Type B pancreatic cell (in vitro differentiated cells): ENCODE measurements at regions not wholly inside any gene's neighbourhood (a gene's known extent, or its start where the extent isn't known, plus 50 kb on each side); places are given as distances from the start of the nearest gene placed in this dataset.

Source experiments
- DNase-seq: peaks from one replicate; pipeline ENCODE4 v3.0.0; 2021; ENCODE audit warnings: mixed read lengths; ENCODE audit not compliant: unreplicated experiment; ENCODE audit errors: extremely low spot score
- H3K27ac Mint-ChIP-seq: 2 replicates; pipeline ENCODE4 v1.8.0; 2021; ENCODE audit warnings: mild to moderate bottlenecking, mixed read lengths
- H3K27me3 Mint-ChIP-seq: 2 replicates; pipeline ENCODE4 v1.8.0; 2021; ENCODE audit warnings: mixed read lengths
- H3K36me3 Mint-ChIP-seq: 2 replicates; pipeline ENCODE4 v1.8.0; 2021; ENCODE audit warnings: mixed read lengths
- H3K4me1 Mint-ChIP-seq: one replicate; pipeline ENCODE4 v1.8.0; 2021; ENCODE audit warnings: mixed read lengths; ENCODE audit not compliant: unreplicated experiment
- H3K4me3 Mint-ChIP-seq: 2 replicates; pipeline ENCODE4 v1.8.0; 2021; ENCODE audit warnings: mild to moderate bottlenecking, mixed read lengths
- H3K9me3 Mint-ChIP-seq: 2 replicates; pipeline ENCODE4 v1.8.0; 2021; ENCODE audit warnings: mixed read lengths
- CTCF ChIP-seq: fragments of 200-600 bp; sonication (generic); conservative IDR thresholded peaks from 2 replicates; pipeline ENCODE4 v1.5.0; 2021; ENCODE audit warnings: antibody characterized with exemption, mild to moderate bottlenecking

- Mint-ChIP-seq H3K36me3 (no peaks in the 10 kb centered on the region), H3K9me3 (peaks cover 5% of the 10 kb centered on the region), H3K27ac (no peak overlapping the region), H3K27me3 (no peaks in the 10 kb centered on the region), H3K4me1 (no peaks in the 10 kb centered on the region), H3K4me3 (no peak overlapping the region)
- DNase-seq, result no peak
- no peak for TF ChIP-seq CTCF
These were observed 476.5 kb downstream of the PDGFC start for GRCh38 chr4:156495091-156495490.

- no peak for TF ChIP-seq CTCF
- Mint-ChIP-seq H3K4me1 (no peaks in the 10 kb centered on the region), H3K9me3 (peaks cover 5% of the 10 kb centered on the region), H3K27ac (no peak overlapping the region), H3K27me3 (no peaks in the 10 kb centered on the region), H3K36me3 (no peaks in the 10 kb centered on the region), H3K4me3 (no peak overlapping the region)
- no peak for DNase-seq
These were observed 477.7 kb downstream of the PDGFC start for GRCh38 chr4:156493858-156494257.

GRCh38 chr4:156487107-156487506 is 484.5 kb downstream of the PDGFC start:
- no peak overlapping the region for H3K27ac Mint-ChIP-seq
- no peaks in the 10 kb centered on the region for H3K36me3 Mint-ChIP-seq
- H3K4me1 Mint-ChIP-seq, result no peaks in the 10 kb centered on the region
- TF ChIP-seq CTCF, result no peak
- H3K9me3 Mint-ChIP-seq, result peaks cover 9% of the 10 kb centered on the region
- DNase-seq, result no peak
- H3K4me3 Mint-ChIP-seq, result no peak overlapping the region
- H3K27me3 Mint-ChIP-seq, result no peaks in the 10 kb centered on the region

GRCh38 chr4:156481845-156482244 is 489.8 kb downstream of the PDGFC start:
- Mint-ChIP-seq H3K27me3 (no peaks in the 10 kb centered on the region), H3K4me3 (no peak overlapping the region), H3K36me3 (no peaks in the 10 kb centered on the region), H3K27ac (no peak overlapping the region), H3K9me3 (no peaks in the 10 kb centered on the region), H3K4me1 (no peaks in the 10 kb centered on the region)
- DNase-seq, result no peak
- TF ChIP-seq CTCF, result no peak

- Mint-ChIP-seq H3K9me3 (peaks cover 4% of the 10 kb centered on the region), H3K27me3 (no peaks in the 10 kb centered on the region), H3K36me3 (no peaks in the 10 kb centered on the region), H3K27ac (no peak overlapping the region), H3K4me1 (no peaks in the 10 kb centered on the region), H3K4me3 (no peak overlapping the region)
- TF ChIP-seq CTCF, result no peak
- DNase-seq, result no peak
These were observed 494.0 kb downstream of the PDGFC start for GRCh38 chr4:156477636-156478035.

- H3K9me3 Mint-ChIP-seq, result peaks cover 4% of the 10 kb centered on the region
- H3K27me3 Mint-ChIP-seq, result no peaks in the 10 kb centered on the region
- no peaks in the 10 kb centered on the region for H3K4me1 Mint-ChIP-seq
- H3K36me3 Mint-ChIP-seq, result no peaks in the 10 kb centered on the region
- DNase-seq, result no peak
- no peak overlapping the region for H3K27ac Mint-ChIP-seq
- H3K4me3 Mint-ChIP-seq, result no peak overlapping the region
- TF ChIP-seq CTCF, result no peak
These were observed 495.2 kb downstream of the PDGFC start for GRCh38 chr4:156476359-156476758.
